HepG2 (cell line): ENCODE measurements at regions not wholly inside any gene's neighbourhood (a gene's known extent, or its start where the extent isn't known, plus 50 kb on each side); places are given as distances from the start of the nearest gene placed in this dataset.

ENCODE experiments used
- JUND ChIP-seq: sonication (generic); formaldehyde crosslinking; IDR thresholded peaks from 2 replicates; pipeline ENCODE4 v1.8.0; 2022; ENCODE audit warnings: mild to moderate bottlenecking, missing genetic modification reagents
- KAT8 ChIP-seq: IDR thresholded peaks from 2 replicates; pipeline ENCODE4 v1.6.1; 2016; ENCODE audit warnings: missing genetic modification reagents, missing compliant biosample characterization
- MAF1 ChIP-seq: sonication (generic); formaldehyde crosslinking; IDR thresholded peaks from 2 replicates; pipeline ENCODE4 v1.5.0; 2020; ENCODE audit warnings: missing genetic modification reagents, borderline replicate concordance
- RFX1 ChIP-seq: fragments of 450-650 bp; IDR thresholded peaks from 2 replicates; pipeline ENCODE4 v1.6.1; 2017
- TOE1 ChIP-seq: sonication (generic); formaldehyde crosslinking; IDR thresholded peaks from 2 replicates; pipeline ENCODE4 v1.4.0; 2020; ENCODE audit warnings: mild to moderate bottlenecking, missing genetic modification reagents
- ZBTB1 ChIP-seq: sonication (generic); formaldehyde crosslinking; IDR thresholded peaks from 2 replicates; pipeline ENCODE4 v1.4.0; 2020; ENCODE audit warnings: missing genetic modification reagents, borderline replicate concordance
- ZZZ3 ChIP-seq: sonication (generic); formaldehyde crosslinking; IDR thresholded peaks from 2 replicates; pipeline ENCODE4 v1.4.0; 2020; ENCODE audit warnings: missing genetic modification reagents, mild to moderate bottlenecking, borderline replicate concordance
- TF ChIP-seq, protein P1 (sequence below), 2 experiments: IDR thresholded peaks; 2 replicates each; pipeline ENCODE4 v1.6.1; 2011 to 2012; ENCODE audit warnings: low read length in 2 of 2, borderline replicate concordance in 1 of 2, low read depth in 1 of 2, mild to moderate bottlenecking in 1 of 2, moderate library complexity in 1 of 2
- TF ChIP-seq, protein P2 (sequence below): sonication (generic); formaldehyde crosslinking; IDR thresholded peaks from 2 replicates; pipeline ENCODE4 v1.8.0; 2022; ENCODE audit warnings: mild to moderate bottlenecking, missing genetic modification reagents, borderline replicate concordance

DNA sequence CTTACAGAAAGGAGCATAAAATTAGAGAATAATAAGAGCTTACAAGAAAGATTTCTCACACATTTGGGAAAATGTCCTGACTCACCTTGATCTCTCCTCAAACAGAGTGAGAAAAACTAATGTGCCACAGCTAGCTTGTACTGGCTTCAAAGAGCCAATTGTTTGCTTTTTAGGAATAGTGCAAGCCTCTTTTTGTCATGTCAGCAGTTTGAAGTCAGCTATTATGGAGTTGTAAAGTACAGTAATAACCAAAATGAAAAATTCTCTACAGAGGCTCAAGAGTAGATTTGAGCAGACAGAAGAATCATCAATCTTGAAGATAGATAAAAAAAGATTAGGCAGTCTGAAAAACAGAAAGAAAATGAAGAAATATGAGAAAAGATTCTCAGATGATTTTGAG lies 313.4 kb upstream of the GPR149 start:
- TF ChIP-seq ZZZ3 (CRISPR knock-in tag) (no peak), ZBTB1 (CRISPR knock-in tag) (no peak), TOE1 (CRISPR knock-in tag) (no peak), RFX1 (no peak), KAT8 (CRISPR knock-in tag) (no peak), MAF1 (no peak), JUND (CRISPR knock-in tag) (no peak)
- TF ChIP-seq, protein P1, sequence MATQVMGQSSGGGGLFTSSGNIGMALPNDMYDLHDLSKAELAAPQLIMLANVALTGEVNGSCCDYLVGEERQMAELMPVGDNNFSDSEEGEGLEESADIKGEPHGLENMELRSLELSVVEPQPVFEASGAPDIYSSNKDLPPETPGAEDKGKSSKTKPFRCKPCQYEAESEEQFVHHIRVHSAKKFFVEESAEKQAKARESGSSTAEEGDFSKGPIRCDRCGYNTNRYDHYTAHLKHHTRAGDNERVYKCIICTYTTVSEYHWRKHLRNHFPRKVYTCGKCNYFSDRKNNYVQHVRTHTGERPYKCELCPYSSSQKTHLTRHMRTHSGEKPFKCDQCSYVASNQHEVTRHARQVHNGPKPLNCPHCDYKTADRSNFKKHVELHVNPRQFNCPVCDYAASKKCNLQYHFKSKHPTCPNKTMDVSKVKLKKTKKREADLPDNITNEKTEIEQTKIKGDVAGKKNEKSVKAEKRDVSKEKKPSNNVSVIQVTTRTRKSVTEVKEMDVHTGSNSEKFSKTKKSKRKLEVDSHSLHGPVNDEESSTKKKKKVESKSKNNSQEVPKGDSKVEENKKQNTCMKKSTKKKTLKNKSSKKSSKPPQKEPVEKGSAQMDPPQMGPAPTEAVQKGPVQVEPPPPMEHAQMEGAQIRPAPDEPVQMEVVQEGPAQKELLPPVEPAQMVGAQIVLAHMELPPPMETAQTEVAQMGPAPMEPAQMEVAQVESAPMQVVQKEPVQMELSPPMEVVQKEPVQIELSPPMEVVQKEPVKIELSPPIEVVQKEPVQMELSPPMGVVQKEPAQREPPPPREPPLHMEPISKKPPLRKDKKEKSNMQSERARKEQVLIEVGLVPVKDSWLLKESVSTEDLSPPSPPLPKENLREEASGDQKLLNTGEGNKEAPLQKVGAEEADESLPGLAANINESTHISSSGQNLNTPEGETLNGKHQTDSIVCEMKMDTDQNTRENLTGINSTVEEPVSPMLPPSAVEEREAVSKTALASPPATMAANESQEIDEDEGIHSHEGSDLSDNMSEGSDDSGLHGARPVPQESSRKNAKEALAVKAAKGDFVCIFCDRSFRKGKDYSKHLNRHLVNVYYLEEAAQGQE (IDR thresholded peaks at IDR 0.05; ENCODE audit: borderline replicate concordance in 1 of 2, low read depth in 1 of 2, low read length in 2 of 2): no peak
- TF ChIP-seq, protein P2, sequence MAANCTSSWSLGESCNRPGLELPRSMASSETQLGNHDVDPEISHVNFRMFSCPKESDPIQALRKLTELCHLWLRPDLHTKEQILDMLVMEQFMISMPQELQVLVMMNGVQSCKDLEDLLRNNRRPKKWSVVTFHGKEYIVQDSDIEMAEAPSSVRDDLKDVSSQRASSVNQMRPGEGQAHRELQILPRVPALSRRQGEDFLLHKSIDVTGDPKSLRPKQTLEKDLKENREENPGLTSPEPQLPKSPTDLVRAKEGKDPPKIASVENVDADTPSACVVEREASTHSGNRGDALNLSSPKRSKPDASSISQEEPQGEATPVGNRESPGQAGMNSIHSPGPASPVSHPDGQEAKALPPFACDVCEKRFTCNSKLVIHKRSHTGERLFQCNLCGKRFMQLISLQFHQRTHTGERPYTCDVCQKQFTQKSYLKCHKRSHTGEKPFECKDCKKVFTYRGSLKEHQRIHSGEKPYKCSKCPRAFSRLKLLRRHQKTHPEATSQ (CRISPR knock-in tag): no peak
